ENCODE measurements at regions not wholly inside any gene's neighbourhood (a gene's known extent, or its start where the extent isn't known, plus 50 kb on each side); places are given as distances from the start of the nearest gene placed in this dataset.

- TF ChIP-seq, protein P1, sequence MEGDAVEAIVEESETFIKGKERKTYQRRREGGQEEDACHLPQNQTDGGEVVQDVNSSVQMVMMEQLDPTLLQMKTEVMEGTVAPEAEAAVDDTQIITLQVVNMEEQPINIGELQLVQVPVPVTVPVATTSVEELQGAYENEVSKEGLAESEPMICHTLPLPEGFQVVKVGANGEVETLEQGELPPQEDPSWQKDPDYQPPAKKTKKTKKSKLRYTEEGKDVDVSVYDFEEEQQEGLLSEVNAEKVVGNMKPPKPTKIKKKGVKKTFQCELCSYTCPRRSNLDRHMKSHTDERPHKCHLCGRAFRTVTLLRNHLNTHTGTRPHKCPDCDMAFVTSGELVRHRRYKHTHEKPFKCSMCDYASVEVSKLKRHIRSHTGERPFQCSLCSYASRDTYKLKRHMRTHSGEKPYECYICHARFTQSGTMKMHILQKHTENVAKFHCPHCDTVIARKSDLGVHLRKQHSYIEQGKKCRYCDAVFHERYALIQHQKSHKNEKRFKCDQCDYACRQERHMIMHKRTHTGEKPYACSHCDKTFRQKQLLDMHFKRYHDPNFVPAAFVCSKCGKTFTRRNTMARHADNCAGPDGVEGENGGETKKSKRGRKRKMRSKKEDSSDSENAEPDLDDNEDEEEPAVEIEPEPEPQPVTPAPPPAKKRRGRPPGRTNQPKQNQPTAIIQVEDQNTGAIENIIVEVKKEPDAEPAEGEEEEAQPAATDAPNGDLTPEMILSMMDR (IDR thresholded peaks at IDR 0.05) = no peak
- no peak for TF ChIP-seq POLR2A (IDR thresholded peaks at IDR 0.05)
Observed at GRCh38 chr15:19956124-19956796, 585.3 kb downstream of the GOLGA6L6 start.
